ENCODE measurements at regions not wholly inside any gene's neighbourhood (a gene's known extent, or its start where the extent isn't known, plus 50 kb on each side); places are given as distances from the start of the nearest gene placed in this dataset.

- CTCF ChIA-PET, result no interaction called here
- intact Hi-C loops (cut with micrococcal nuclease; ENCODE audit: unreplicated experiment), result no loop called here
- DNase-seq, result no peak
- H3K4me3 Mint-ChIP-seq (ENCODE audit: low read depth, unreplicated experiment), result no peak overlapping the region
- no TSS peak for BruUV-seq (replicated peaks)
- H3K27ac Mint-ChIP-seq (ENCODE audit: unreplicated experiment), result no peak overlapping the region
- no peak for TF ChIP-seq CTCF (IDR thresholded peaks at IDR 0.05; ENCODE audit: unreplicated experiment)
- no peaks in the 10 kb centered on the region for H3K36me3 Mint-ChIP-seq (ENCODE audit: insufficient read depth, unreplicated experiment)
- H3K4me1 Mint-ChIP-seq (ENCODE audit: low read depth, unreplicated experiment), result no peaks in the 10 kb centered on the region
- H3K9me3 Mint-ChIP-seq (ENCODE audit: low read depth, unreplicated experiment), result peaks cover 5% of the 10 kb centered on the region
- no peaks in the 10 kb centered on the region for H3K27me3 Mint-ChIP-seq (ENCODE audit: unreplicated experiment)
These were observed 2150.2 kb downstream of the ARAP2 start for GRCh38 chr4:34094114-34094513.

- BruUV-seq (replicated peaks), result no TSS peak
- Mint-ChIP-seq H3K4me3 (ENCODE audit: low read depth, unreplicated experiment) (no peak overlapping the region), H3K27ac (ENCODE audit: unreplicated experiment) (no peak overlapping the region), H3K9me3 (ENCODE audit: low read depth, unreplicated experiment) (no peaks in the 10 kb centered on the region), H3K36me3 (ENCODE audit: insufficient read depth, unreplicated experiment) (no peaks in the 10 kb centered on the region), H3K27me3 (ENCODE audit: unreplicated experiment) (no peaks in the 10 kb centered on the region), H3K4me1 (ENCODE audit: low read depth, unreplicated experiment) (no peaks in the 10 kb centered on the region)
- CTCF ChIA-PET, result no interaction called here
- intact Hi-C loops (cut with micrococcal nuclease; ENCODE audit: unreplicated experiment), result no loop called here
- DNase-seq, result no peak
- no peak for TF ChIP-seq CTCF (IDR thresholded peaks at IDR 0.05; ENCODE audit: unreplicated experiment)
These were observed 2139.0 kb downstream of the ARAP2 start for GRCh38 chr4:34105311-34105710.

GRCh38 chr4:34108391-34108790 is 2135.9 kb downstream of the ARAP2 start:
- BruUV-seq (replicated peaks), result no TSS peak
- H3K4me1 Mint-ChIP-seq (ENCODE audit: low read depth, unreplicated experiment), result no peaks in the 10 kb centered on the region
- no peak overlapping the region for H3K27ac Mint-ChIP-seq (ENCODE audit: unreplicated experiment)
- H3K27me3 Mint-ChIP-seq (ENCODE audit: unreplicated experiment), result no peaks in the 10 kb centered on the region
- H3K9me3 Mint-ChIP-seq (ENCODE audit: low read depth, unreplicated experiment), result peaks cover 2% of the 10 kb centered on the region
- CTCF ChIA-PET, result no interaction called here
- no peak for TF ChIP-seq CTCF (IDR thresholded peaks at IDR 0.05; ENCODE audit: unreplicated experiment)
- no peak overlapping the region for H3K4me3 Mint-ChIP-seq (ENCODE audit: low read depth, unreplicated experiment)
- intact Hi-C loops (cut with micrococcal nuclease; ENCODE audit: unreplicated experiment), result no loop called here
- no peak for DNase-seq
- no peaks in the 10 kb centered on the region for H3K36me3 Mint-ChIP-seq (ENCODE audit: insufficient read depth, unreplicated experiment)

DNA sequence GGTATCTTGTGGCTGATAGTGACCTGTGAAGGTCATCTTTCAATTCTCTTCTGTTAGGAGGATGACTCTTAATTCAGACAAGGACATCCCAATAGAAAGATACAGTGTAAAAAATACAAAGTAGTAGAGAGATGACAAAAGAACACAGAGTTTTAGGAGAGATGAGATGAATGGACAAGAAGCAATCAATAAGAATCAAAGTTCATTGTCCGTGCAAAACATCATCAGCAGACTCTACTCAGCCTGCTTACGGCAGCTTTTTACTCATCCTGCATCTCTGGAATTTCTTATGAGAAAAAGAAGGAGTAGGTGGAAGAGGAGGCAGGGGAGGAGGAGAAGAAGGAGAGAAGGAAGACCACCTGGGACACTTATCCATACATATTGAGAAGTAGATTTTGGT is 2131.7 kb downstream of the ARAP2 start:
- DNase-seq, result no peak
- CTCF ChIA-PET, result no interaction called here
- Mint-ChIP-seq H3K4me3 (ENCODE audit: low read depth, unreplicated experiment) (no peak overlapping the region), H3K36me3 (ENCODE audit: insufficient read depth, unreplicated experiment) (no peaks in the 10 kb centered on the region), H3K9me3 (ENCODE audit: low read depth, unreplicated experiment) (peaks cover 2% of the 10 kb centered on the region), H3K4me1 (ENCODE audit: low read depth, unreplicated experiment) (no peaks in the 10 kb centered on the region), H3K27me3 (ENCODE audit: unreplicated experiment) (no peaks in the 10 kb centered on the region), H3K27ac (ENCODE audit: unreplicated experiment) (no peak overlapping the region)
- no peak for TF ChIP-seq CTCF (IDR thresholded peaks at IDR 0.05; ENCODE audit: unreplicated experiment)
- intact Hi-C loops (cut with micrococcal nuclease; ENCODE audit: unreplicated experiment), result no loop called here
- no TSS peak for BruUV-seq (replicated peaks)

- H3K27ac Mint-ChIP-seq (ENCODE audit: unreplicated experiment), result no peak overlapping the region
- H3K9me3 Mint-ChIP-seq (ENCODE audit: low read depth, unreplicated experiment), result peaks cover 11% of the 10 kb centered on the region
- BruUV-seq (replicated peaks), result no TSS peak
- intact Hi-C loops (cut with micrococcal nuclease; ENCODE audit: unreplicated experiment), result no loop called here
- H3K27me3 Mint-ChIP-seq (ENCODE audit: unreplicated experiment), result no peaks in the 10 kb centered on the region
- H3K4me1 Mint-ChIP-seq (ENCODE audit: low read depth, unreplicated experiment), result no peaks in the 10 kb centered on the region
- no peaks in the 10 kb centered on the region for H3K36me3 Mint-ChIP-seq (ENCODE audit: insufficient read depth, unreplicated experiment)
- no peak for TF ChIP-seq CTCF (IDR thresholded peaks at IDR 0.05; ENCODE audit: unreplicated experiment)
- DNase-seq, result no peak
- H3K4me3 Mint-ChIP-seq (ENCODE audit: low read depth, unreplicated experiment), result no peak overlapping the region
- CTCF ChIA-PET, result no interaction called here
These were observed 2105.9 kb downstream of the ARAP2 start for GRCh38 chr4:34138385-34138784.

All from Calu3 (cell line).